ENCODE measurements at regions not wholly inside any gene's neighbourhood (a gene's known extent, or its start where the extent isn't known, plus 50 kb on each side); places are given as distances from the start of the nearest gene placed in this dataset.

DNA sequence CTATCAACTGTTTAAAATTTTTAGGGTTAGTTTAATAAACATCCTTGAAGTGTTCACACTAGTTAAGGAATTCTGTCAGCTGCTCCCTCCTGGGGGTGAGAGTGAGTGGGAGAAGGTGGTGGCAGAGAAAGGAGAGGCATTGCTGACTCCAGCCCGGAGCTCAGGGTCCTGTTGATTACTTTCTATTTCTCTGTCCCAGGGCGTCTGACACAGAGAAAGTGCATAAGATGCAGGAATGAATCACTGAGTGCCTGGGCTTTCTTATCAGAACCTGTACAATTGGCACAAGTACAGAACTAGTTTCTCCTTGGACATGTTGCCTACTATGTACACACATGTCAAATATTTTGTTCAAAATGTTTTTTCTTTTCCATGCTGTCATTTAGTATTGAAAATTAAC, 410.8 kb upstream of the COBL start:
- in situ Hi-C loops (cut with MboI; ENCODE audit: low pct_unique_long_range_greater_than_20kb, low sequenced_read_pairs): no loop called here
- DNase-seq: no peak

DNA sequence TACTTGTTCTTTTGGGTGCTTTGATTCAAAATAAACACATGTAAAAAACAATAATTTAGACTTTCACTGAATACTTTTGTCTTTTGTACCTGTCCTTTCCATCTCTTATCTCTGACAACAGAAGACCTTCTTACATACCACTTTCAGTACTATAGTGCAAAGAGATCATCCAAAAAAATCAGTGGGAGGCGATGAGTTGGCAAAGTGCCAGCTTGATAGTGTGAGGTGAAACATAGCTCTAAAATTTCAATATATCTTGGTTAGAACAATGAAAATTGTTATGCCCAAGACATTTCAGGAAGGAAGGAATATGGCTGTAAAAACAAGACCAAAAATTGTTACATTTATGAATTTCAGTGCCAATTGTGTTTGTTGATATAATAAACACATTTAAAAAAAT, 390.2 kb upstream of the COBL start:
- in situ Hi-C loops (cut with MboI; ENCODE audit: low pct_unique_long_range_greater_than_20kb, low sequenced_read_pairs): no loop called here
- no peak for DNase-seq

DNA sequence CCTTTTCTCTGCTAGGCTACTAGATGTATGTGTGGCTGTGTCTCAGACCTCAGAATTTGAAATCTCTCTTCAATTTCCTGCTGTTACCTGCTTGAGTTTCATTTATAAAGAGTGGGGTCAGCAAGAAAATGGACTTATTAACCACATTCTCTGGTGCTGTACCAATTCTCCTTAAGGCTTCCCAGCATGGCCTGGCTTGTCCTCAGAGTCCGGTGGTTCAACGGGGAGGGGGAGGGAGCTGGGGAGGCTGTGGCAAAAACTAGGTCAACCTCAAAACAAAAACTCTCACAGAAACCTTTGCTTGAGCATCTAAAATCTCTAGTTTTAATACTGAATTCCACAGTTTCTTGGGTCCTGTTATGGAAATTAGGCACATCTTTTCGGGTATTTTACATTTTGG, 389.1 kb upstream of the COBL start:
- in situ Hi-C loops (cut with MboI; ENCODE audit: low pct_unique_long_range_greater_than_20kb, low sequenced_read_pairs): no loop called here
- DNase-seq: no peak

DNA sequence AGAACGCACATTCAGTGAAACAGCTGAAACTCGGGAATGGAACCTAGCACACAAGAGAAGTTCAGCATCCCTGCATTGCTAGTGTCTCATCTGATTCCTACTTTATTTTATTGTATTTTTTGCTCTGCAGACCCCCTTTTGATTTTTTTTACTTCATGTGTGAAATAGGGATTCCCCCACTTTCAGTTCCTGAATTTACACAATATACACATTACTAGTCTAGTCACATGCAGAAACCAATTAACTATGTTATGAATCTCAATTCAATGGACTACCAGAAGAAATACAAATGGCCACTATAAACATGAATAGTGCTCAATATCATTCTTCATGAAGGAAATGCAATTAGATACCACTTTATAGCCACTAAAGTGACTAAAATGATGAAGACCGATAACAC, 386.1 kb upstream of the COBL start:
- in situ Hi-C loops (cut with MboI; ENCODE audit: low pct_unique_long_range_greater_than_20kb, low sequenced_read_pairs): no loop called here
- DNase-seq: no peak

DNA sequence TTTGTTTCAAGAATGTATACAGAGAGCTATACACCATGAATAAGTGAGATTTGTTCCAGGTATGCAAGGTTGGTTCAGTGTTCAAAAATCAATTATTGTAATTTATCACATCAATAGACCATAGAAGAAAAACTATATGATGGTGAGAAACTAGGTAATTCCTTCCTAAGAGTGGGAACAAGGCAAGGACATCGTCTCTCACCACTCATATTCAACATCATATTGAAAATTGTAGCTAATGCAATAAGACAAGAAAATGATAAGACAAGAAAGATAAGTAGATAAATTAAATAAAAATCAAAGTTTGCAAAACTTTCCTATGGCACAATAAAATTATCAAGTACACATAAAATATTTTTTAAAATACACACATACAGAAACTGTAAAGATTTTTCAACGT, 385.3 kb upstream of the COBL start:
- no peak for DNase-seq
- in situ Hi-C loops (cut with MboI; ENCODE audit: low pct_unique_long_range_greater_than_20kb, low sequenced_read_pairs): no loop called here

DNA sequence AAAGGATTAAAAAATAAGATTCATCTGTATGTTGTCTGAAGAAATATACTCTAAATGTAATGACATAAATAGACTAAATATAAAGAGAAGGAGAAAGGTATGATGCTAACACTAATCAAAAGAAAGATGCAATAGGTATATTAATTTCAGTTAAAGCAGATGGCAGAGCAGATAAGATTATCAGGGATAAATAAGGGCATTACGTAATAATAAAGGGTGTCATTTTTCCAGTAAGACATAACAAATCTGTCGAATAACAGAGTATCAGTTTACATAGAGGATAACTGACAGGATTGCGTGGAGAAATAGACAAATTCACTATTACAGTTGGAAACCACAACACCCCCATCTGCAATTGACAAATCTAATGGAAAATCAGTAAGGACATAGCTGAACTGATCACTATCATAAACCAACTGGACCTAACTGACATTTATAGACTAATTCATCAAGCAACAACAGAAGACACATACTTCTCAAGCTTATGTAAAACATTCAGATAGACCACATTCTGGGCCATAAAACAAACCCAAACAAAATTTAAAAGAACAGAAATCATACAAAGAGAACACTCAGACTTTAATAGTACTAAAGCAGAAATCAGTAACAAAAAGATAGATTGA, 384.1 kb upstream of the COBL start:
- no peak for DNase-seq
- in situ Hi-C loops (cut with MboI; ENCODE audit: low pct_unique_long_range_greater_than_20kb, low sequenced_read_pairs): no loop called here

DNA sequence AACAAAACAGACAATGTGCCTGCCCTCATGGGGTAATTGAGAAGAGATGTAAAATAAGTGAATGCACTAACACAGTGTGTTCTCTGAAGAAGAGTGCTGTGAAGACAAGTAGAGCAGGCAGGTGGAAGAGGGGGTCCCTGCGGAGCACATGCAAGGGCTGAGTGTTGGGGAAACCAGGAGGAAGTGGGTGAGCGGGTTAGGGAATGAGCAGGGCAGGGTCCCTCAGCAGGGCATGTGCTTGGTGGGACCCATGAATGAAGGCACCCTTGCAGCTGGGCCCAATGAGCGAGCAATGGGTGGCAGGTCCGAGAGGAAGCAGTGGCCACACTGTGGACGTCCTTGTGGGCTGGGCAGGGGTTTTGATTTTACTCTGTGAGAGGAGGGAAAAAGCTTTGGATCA, 376.6 kb upstream of the COBL start:
- in situ Hi-C loops (cut with MboI; ENCODE audit: low pct_unique_long_range_greater_than_20kb, low sequenced_read_pairs): no loop called here
- no peak for DNase-seq

DNA sequence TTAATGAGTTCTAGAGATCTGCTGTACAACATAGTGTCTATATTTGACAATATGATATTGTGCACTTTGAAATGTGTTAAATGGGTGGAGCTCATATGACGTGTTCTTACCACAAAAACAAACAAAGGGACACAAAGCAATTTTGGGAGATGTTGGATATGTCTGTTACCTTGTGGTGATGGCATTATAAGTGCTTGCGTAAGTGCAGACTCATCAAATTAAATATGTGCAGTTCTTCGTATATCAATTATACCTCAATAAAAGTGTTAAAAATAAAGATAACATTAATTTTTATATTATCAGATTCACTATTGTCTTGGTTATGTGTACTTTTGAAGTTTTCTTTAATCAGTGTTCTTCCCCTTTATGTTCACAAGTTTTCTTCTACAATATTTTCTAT, 372.9 kb upstream of the COBL start:
- DNase-seq: no peak
- in situ Hi-C loops (cut with MboI; ENCODE audit: low pct_unique_long_range_greater_than_20kb, low sequenced_read_pairs): no loop called here

DNA sequence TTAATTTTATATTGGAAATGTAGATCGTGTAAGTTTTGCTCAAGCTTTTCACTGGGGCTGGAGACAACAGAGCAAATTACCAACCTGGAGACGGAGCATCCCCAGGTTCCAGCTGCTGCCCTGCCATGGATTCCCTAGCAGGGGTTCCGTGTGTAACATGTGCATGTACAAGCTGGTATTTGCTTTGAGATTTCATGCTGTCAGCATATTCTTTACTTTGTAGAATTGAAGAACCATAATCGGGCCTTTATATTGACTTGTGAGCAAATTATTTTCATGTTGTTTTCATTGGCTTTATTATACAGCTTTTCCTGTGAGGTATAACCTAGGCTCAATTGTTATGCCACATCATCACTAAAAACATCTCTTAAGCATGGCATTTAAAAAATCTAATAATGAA, 369.2 kb upstream of the COBL start:
- no peak for DNase-seq
- in situ Hi-C loops (cut with MboI; ENCODE audit: low pct_unique_long_range_greater_than_20kb, low sequenced_read_pairs): no loop called here

DNA sequence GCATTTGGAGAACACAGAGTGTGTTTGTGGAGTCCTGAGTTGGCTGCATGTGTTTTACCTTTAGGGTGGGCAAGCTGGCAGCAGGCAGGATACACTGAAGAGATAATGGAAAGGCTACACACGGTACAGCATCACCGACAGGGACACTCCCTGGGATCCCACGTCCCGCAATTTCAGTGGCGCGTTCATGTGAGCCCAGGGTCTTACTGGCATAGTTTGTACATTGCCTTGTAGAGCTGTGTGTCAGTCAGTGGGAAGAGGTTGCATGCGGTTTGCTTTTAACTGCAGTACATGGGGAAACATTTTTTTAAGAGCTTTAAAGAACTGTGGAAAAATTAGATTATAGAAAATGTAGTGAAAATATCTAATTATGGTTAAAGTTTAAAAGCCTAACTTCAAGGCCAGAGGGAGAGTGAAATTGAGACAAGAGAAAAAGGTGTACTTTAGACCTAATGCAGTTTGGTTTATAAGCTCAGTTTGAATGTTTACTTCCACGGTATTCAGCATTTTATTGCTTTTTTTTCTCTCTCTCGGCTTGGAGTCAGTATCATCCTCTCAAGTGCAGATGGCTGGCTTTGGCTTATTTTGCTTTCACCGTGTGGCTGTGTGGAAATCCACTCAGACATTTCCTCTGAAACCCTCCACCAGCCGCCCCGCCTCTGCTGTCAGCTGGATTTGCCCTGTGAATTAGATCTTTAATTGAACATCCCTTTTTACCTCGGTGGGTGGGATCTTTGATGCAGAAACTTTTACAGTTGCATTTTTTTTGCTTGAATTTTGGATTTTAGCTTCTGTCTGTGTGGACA, 364.2 kb upstream of the COBL start:
- in situ Hi-C loops (cut with MboI; ENCODE audit: low pct_unique_long_range_greater_than_20kb, low sequenced_read_pairs): no loop called here
- DNase-seq: no peak

DNA sequence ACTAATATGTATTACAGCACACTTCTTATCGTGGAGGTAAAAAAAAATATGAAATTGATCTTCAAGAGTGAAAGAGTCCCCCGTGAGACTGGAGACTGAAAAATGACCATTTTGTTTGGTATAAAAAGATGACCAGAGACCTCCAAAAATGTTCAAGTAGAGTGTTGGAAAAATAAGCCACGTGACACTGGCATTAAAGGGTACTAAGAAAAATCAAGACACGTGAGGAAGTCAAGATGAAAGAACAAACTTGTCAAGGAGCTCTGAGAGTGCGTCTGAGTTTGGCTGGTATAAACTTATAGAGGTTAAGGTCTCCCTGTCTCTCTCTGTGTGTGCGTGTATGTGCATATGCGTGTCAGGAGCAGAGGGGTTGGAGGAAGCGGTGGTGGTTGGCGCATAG, 362.7 kb upstream of the COBL start:
- in situ Hi-C loops (cut with MboI; ENCODE audit: low pct_unique_long_range_greater_than_20kb, low sequenced_read_pairs): no loop called here
- no peak for DNase-seq

DNA sequence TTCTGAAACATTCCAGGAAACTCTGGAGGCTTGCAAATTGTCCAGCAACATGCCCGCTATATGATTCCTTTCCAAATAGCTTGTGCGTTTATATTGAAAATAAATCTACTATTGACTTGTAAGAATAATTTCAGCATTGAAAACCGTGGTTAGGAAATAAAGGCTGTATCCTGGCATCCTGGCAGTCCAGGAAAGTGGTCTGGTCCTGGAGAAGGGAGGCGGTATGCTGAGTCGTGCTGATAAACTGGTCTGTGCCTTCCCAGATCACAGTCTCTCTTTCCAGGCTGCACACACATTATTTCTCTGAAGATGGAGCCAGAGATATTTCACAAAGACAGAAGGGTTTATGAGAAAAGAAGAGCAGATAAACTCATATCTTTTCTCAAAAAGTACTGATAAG, 350.1 kb upstream of the COBL start:
- in situ Hi-C loops (cut with MboI; ENCODE audit: low pct_unique_long_range_greater_than_20kb, low sequenced_read_pairs): no loop called here
- no peak for DNase-seq

DNA sequence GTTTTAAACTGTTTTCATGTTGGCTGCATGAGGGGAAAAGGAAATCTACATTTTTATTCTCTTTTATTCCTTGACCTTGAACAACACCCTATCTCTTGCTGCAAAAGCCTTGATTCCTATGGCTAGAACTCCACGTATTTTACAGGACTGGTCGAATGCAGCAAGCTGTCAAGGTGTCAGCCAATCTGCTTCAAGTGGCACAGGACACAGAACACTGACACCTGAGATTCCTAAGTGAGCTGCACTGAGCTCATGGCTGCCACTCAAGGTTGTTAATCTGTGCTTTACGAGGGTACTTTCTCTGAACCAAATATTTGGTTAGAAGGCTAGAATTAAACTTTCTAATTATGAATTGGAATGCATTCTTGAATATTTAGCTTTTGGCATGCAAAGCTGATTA, 349.7 kb upstream of the COBL start:
- in situ Hi-C loops (cut with MboI; ENCODE audit: low pct_unique_long_range_greater_than_20kb, low sequenced_read_pairs): no loop called here
- no peak for DNase-seq

DNA sequence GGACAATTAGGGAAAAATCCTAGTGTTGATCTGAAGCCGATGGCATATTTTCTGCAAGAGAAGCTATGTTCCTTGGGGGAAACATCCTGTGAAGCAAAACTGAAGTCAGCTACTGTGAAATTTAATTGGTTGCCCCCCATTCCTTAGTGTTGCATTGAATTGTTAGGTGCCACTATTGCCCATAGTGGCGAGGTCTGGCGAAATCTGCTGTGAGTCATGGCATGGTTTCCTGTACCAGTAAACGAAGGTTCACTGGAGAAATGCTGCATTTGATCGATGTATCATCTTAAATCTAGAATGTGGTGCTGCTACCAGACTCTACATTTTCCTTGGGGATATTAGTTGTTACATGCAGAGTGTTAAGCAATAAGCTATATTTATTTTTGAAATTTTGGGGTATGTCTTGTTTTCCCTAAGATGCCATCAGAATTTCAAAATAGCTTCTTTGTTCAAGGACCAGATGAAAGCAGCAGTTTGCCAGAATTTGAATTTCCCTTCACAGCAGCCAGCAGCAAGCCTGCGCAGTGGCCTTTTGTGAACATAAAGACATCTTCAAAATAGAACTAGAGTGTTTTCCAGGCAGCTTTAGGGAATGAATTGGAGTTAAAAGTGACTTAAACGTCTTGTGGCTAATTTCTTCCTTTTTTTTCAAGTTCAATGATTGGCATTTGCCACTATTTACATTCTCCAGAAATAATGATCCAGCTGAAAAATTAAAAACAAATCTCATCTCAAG, 348.6 kb upstream of the COBL start:
- in situ Hi-C loops (cut with MboI; ENCODE audit: low pct_unique_long_range_greater_than_20kb, low sequenced_read_pairs): no loop called here
- DNase-seq: no peak

DNA sequence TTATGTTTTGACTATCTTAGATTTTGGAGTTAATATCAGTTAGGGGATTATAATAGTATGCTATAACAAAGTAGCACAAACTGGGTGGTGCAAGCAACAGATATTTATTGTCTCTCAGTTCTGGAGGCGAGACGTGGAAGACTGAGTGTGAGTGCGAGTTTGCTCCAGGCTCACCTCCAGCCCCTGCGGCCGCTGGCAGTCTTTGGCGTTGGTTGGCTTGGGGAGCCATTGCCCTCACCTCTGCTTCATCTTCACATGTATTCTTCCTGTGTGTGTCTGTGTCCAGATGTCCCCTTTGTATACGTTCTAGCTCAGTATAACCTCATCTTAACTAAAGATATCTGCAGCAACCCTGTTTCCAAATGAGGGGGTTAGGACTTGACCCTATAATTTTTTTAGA, 343.9 kb upstream of the COBL start:
- in situ Hi-C loops (cut with MboI; ENCODE audit: low pct_unique_long_range_greater_than_20kb, low sequenced_read_pairs): no loop called here
- DNase-seq: no peak

DNA sequence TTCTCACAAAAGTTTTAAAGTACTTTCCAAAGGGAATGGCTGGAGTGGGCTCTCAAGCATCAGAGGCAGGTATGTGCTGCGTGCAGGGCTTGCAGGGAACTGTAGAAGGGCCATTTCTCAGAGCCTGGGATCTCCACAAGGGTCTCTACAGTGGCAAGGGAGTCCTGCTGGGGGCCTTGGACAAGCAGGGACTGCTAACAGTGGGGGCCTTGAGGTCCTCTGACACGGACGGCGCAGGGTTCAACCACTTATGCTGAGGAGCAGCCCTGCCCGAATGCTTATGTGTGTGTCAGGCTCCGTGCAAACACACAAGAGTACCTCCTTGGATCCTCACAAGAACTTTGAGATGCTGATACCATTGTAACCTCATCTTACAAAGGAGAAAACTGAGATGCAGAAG, 342.1 kb upstream of the COBL start:
- in situ Hi-C loops (cut with MboI; ENCODE audit: low pct_unique_long_range_greater_than_20kb, low sequenced_read_pairs): no loop called here
- no peak for DNase-seq

DNA sequence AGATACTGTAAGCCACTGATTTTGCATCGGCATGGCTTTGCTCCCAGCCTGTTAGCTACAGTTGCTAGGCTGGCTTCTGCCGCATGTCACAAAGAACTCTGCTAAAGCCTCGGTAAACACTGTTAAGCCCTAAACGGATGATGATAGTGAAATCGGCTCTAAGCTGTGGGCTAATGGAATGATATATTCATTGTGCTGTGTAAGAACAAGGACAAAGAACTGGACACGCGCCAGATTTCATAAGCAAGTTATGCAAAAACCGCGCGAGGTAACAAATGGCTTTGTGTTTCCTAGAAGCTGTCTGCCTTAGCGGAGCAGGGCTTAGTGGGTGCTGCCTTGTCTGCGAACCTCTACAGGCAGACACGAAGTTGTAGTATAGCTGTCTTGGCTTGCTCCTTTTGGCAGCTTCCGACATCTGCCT, 331.3 kb upstream of the COBL start:
- in situ Hi-C loops (cut with MboI; ENCODE audit: low pct_unique_long_range_greater_than_20kb, low sequenced_read_pairs): no loop called here
- DNase-seq: no peak

DNA sequence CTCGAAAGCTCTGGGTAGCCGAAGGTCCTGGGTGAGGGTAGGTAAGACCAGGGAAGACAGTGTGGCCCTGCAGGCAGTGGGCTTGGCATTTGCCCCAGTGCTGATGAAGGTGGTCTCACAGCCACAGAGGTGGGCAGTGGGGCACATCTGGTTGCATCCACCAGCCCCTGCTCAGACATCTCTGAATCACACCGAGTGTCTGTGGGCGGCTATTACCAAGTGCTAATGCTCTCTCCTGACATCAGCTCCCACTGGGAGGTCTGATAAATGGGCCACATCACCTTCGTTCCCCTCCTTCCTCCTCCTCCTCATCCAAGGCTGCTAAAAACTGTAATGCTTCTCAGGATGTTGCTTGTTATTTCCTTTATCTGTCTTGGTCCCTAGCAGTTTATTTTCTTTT, 330.9 kb upstream of the COBL start:
- in situ Hi-C loops (cut with MboI; ENCODE audit: low pct_unique_long_range_greater_than_20kb, low sequenced_read_pairs): no loop called here

DNA sequence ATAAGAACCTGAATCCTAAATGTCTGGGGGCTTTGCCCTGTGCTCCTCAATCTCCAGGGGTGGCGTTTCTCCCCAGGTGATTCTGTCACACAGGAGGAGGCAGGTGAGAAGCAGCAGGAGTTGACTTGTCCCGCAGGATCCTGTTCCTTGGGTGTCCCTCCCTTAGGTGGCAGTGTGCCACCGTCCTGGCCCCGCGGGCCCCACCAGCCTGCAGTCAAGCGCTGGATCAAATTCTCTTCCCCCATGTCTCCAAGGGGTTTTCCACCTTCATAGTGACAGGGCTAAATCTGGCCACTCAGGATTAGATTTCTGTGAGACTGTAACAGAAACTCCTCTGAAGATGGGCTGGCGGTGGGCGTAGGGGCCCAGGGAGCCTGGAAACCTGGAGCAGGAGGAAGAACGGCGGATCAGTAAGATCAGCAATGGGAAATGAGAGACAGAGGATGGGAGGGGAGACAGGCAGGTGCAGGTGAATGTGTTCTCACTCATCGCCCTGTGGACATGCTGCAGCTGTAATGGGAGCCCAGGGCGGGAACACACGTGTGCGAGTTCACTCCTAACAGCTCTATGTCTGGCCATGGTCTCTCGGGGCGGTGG, 329.2 kb upstream of the COBL start:
- no peak for DNase-seq
- in situ Hi-C loops (cut with MboI; ENCODE audit: low pct_unique_long_range_greater_than_20kb, low sequenced_read_pairs): no loop called here

More for the DNA sequence above, 330.9 kb upstream of the COBL start:
- DNase-seq: no peak

DNA sequence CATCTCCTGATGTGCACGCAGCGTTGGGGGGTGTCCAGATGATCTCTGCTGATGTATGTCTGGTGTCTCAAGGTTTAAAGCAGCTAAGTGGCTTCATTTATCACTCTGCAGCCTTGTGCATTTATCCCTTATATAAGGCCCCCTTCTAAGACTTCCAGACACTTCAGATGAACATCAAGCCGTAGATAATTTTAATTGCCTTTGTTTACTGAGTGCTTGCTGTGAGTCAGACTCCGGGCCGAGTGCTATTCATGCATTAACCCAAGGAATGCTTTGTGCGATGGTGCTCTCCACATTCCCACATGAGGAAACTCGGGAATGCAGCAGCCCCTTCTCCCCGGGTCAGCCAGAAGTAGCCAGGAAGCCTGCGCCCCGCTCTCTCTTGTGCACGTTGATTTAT, 328.6 kb upstream of the COBL start:
- in situ Hi-C loops (cut with MboI; ENCODE audit: low pct_unique_long_range_greater_than_20kb, low sequenced_read_pairs): no loop called here
- no peak for DNase-seq
